ENCODE measurements at regions not wholly inside any gene's neighbourhood (a gene's known extent, or its start where the extent isn't known, plus 50 kb on each side); places are given as distances from the start of the nearest gene placed in this dataset.

- no peak overlapping the region for H3K4me3 ChIP-seq (ENCODE audit: low read depth in 1 of 2, low read length in 2 of 2)
- H3K9ac ChIP-seq (ENCODE audit: low read depth in 1 of 2, low read length in 2 of 2), result no peak overlapping the region
- H3K36me3 ChIP-seq (ENCODE audit: control insufficient read depth in 1 of 2, insufficient read depth in 2 of 2, low read length in 2 of 2), result no peaks in the 10 kb centered on the region
- no peaks in the 10 kb centered on the region for H3K9me3 ChIP-seq (ENCODE audit: control insufficient read depth in 1 of 2, low read length in 2 of 2)
- H3K27ac ChIP-seq (ENCODE audit: low read depth, low read length), result no peak overlapping the region
- no peaks in the 10 kb centered on the region for H3K27me3 ChIP-seq (ENCODE audit: control insufficient read depth in 1 of 2, insufficient read depth in 2 of 2, low read length in 2 of 2)
- no peaks in the 10 kb centered on the region for H3K4me1 ChIP-seq (ENCODE audit: control insufficient read depth in 1 of 2, insufficient read depth in 2 of 2, low read length in 2 of 2)
Measured at GRCh38 chr18:47345291-47345690, 93.8 kb upstream of the SKOR2 start.

DNA sequence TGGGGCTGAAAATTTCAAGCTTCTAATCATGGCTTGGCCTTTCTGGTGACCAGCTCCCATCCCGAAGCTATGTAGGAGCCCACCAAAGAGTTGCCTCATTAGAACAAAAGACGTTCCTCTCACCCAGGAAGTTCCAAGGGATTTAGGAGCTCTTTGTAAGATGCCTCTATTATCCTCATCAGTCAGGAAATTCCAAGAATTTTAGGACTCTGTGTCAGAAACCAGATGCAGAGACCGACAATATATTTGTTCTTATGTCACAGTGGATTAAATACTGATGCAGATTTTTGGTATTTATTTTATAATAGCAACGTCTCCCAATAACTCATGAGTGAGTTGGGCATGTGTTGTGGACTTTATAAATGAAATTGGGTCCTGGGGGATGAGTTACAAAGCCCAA, 91.8 kb upstream of the SKOR2 start:
- H3K36me3 ChIP-seq (ENCODE audit: control insufficient read depth in 1 of 2, insufficient read depth in 2 of 2, low read length in 2 of 2), result no peaks in the 10 kb centered on the region
- H3K9ac ChIP-seq (ENCODE audit: low read depth in 1 of 2, low read length in 2 of 2), result no peak overlapping the region
- H3K9me3 ChIP-seq (ENCODE audit: control insufficient read depth in 1 of 2, low read length in 2 of 2), result no peaks in the 10 kb centered on the region

DNA sequence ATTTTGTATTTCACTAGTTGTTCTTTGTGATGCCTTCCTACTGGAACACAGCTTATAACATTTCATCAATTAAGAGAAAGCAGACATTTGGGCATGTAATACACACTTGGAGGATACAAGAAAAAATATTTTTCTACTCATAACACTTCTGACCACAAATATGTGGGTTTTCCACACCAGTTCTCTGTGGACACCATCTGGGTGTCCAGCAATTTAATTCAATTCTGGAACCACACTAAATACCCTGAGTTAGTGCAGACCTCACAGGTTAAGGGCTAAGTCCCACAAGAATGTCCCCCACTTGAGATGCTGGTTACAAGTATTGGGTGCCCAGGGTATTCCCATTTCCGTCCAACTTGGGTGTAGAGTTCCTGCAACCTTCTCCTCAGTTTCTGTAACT, 91.1 kb upstream of the SKOR2 start:
- H3K4me3 ChIP-seq (ENCODE audit: low read depth in 1 of 2, low read length in 2 of 2), result no peak overlapping the region
- no peaks in the 10 kb centered on the region for H3K36me3 ChIP-seq (ENCODE audit: control insufficient read depth in 1 of 2, insufficient read depth in 2 of 2, low read length in 2 of 2)
- no peaks in the 10 kb centered on the region for H3K4me1 ChIP-seq (ENCODE audit: control insufficient read depth in 1 of 2, insufficient read depth in 2 of 2, low read length in 2 of 2)
- no peaks in the 10 kb centered on the region for H3K9me3 ChIP-seq (ENCODE audit: control insufficient read depth in 1 of 2, low read length in 2 of 2)
- no peak overlapping the region for H3K27ac ChIP-seq (ENCODE audit: low read depth, low read length)
- H3K9ac ChIP-seq (ENCODE audit: low read depth in 1 of 2, low read length in 2 of 2), result no peak overlapping the region
- no peaks in the 10 kb centered on the region for H3K27me3 ChIP-seq (ENCODE audit: control insufficient read depth in 1 of 2, insufficient read depth in 2 of 2, low read length in 2 of 2)

More for the DNA sequence above, 91.8 kb upstream of the SKOR2 start:
- Histone ChIP-seq H3K4me1 (ENCODE audit: control insufficient read depth in 1 of 2, insufficient read depth in 2 of 2, low read length in 2 of 2) (no peaks in the 10 kb centered on the region), H3K27me3 (ENCODE audit: control insufficient read depth in 1 of 2, insufficient read depth in 2 of 2, low read length in 2 of 2) (no peaks in the 10 kb centered on the region), H3K27ac (ENCODE audit: low read depth, low read length) (no peak overlapping the region), H3K4me3 (ENCODE audit: low read depth in 1 of 2, low read length in 2 of 2) (no peak overlapping the region)

DNA sequence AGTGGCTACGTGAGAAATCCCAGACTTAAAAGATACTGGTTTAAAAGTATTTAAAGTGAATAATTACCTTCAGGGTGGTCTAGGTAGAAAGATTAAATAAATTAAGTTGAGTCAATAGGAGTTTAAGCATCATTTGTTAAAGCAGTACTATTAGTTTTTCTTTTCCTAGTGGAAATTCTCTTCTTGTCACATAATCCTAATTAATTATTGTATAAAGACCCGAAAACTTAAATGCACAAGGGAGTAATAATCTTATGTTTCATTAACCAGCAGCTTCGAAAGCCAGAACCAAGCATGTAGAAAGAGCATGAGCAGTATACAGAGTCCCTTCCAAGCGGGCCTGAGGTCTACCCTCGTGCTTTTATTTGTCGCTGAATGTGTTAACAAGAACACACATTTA, 90.2 kb upstream of the SKOR2 start:
- no peaks in the 10 kb centered on the region for H3K36me3 ChIP-seq (ENCODE audit: control insufficient read depth in 1 of 2, insufficient read depth in 2 of 2, low read length in 2 of 2)
- no peaks in the 10 kb centered on the region for H3K27me3 ChIP-seq (ENCODE audit: control insufficient read depth in 1 of 2, insufficient read depth in 2 of 2, low read length in 2 of 2)
- no peak overlapping the region for H3K4me3 ChIP-seq (ENCODE audit: low read depth in 1 of 2, low read length in 2 of 2)
- no peak overlapping the region for H3K9ac ChIP-seq (ENCODE audit: low read depth in 1 of 2, low read length in 2 of 2)
- no peak overlapping the region for H3K27ac ChIP-seq (ENCODE audit: low read depth, low read length)
- no peaks in the 10 kb centered on the region for H3K4me1 ChIP-seq (ENCODE audit: control insufficient read depth in 1 of 2, insufficient read depth in 2 of 2, low read length in 2 of 2)
- no peaks in the 10 kb centered on the region for H3K9me3 ChIP-seq (ENCODE audit: control insufficient read depth in 1 of 2, low read length in 2 of 2)

DNA sequence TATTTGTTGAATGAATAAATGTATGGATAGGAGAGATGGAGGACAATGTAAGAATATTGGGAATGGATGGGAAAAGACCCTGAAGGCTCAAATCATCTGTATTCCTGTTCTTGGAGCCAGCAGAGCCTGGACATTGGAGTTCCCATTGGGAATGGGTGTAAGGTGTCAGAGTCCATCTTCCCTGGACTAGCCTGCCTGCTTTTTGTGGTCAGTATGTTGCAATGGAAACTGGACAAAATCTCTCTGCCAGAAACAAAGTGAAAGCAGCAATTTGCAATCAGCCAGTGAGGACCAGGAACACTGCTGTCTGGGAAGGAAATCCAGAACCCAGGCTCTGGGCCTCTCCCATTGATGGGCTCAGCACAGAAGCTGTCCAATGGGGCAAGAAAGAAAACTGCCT, 83.5 kb upstream of the SKOR2 start:
- Histone ChIP-seq H3K27me3 (ENCODE audit: control insufficient read depth in 1 of 2, insufficient read depth in 2 of 2, low read length in 2 of 2) (no peaks in the 10 kb centered on the region), H3K4me1 (ENCODE audit: control insufficient read depth in 1 of 2, insufficient read depth in 2 of 2, low read length in 2 of 2) (no peaks in the 10 kb centered on the region), H3K36me3 (ENCODE audit: control insufficient read depth in 1 of 2, insufficient read depth in 2 of 2, low read length in 2 of 2) (no peaks in the 10 kb centered on the region)

GRCh38 chr18:47333926-47334635, 82.6 kb upstream of the SKOR2 start:
- Histone ChIP-seq H3K9me3 (ENCODE audit: control insufficient read depth in 1 of 2, low read length in 2 of 2) (no peaks in the 10 kb centered on the region), H3K9ac (ENCODE audit: low read depth in 1 of 2, low read length in 2 of 2) (no peak overlapping the region), H3K27ac (ENCODE audit: low read depth, low read length) (no peak overlapping the region), H3K36me3 (ENCODE audit: control insufficient read depth in 1 of 2, insufficient read depth in 2 of 2, low read length in 2 of 2) (no peaks in the 10 kb centered on the region), H3K4me3 (ENCODE audit: low read depth in 1 of 2, low read length in 2 of 2) (no peak overlapping the region), H3K27me3 (ENCODE audit: control insufficient read depth in 1 of 2, insufficient read depth in 2 of 2, low read length in 2 of 2) (no peaks in the 10 kb centered on the region), H3K4me1 (ENCODE audit: control insufficient read depth in 1 of 2, insufficient read depth in 2 of 2, low read length in 2 of 2) (no peaks in the 10 kb centered on the region)

More for the DNA sequence above, 83.5 kb upstream of the SKOR2 start:
- Histone ChIP-seq H3K9me3 (ENCODE audit: control insufficient read depth in 1 of 2, low read length in 2 of 2) (no peaks in the 10 kb centered on the region), H3K27ac (ENCODE audit: low read depth, low read length) (no peak overlapping the region), H3K4me3 (ENCODE audit: low read depth in 1 of 2, low read length in 2 of 2) (no peak overlapping the region), H3K9ac (ENCODE audit: low read depth in 1 of 2, low read length in 2 of 2) (no peak overlapping the region)

GRCh38 chr18:47331641-47332040, 80.2 kb upstream of the SKOR2 start:
- no peaks in the 10 kb centered on the region for H3K9me3 ChIP-seq (ENCODE audit: control insufficient read depth in 1 of 2, low read length in 2 of 2)
- H3K36me3 ChIP-seq (ENCODE audit: control insufficient read depth in 1 of 2, insufficient read depth in 2 of 2, low read length in 2 of 2), result no peaks in the 10 kb centered on the region
- H3K9ac ChIP-seq (ENCODE audit: low read depth in 1 of 2, low read length in 2 of 2), result no peak overlapping the region
- no peaks in the 10 kb centered on the region for H3K4me1 ChIP-seq (ENCODE audit: control insufficient read depth in 1 of 2, insufficient read depth in 2 of 2, low read length in 2 of 2)
- no peaks in the 10 kb centered on the region for H3K27me3 ChIP-seq (ENCODE audit: control insufficient read depth in 1 of 2, insufficient read depth in 2 of 2, low read length in 2 of 2)
- H3K27ac ChIP-seq (ENCODE audit: low read depth, low read length), result no peak overlapping the region
- H3K4me3 ChIP-seq (ENCODE audit: low read depth in 1 of 2, low read length in 2 of 2), result no peak overlapping the region

DNA sequence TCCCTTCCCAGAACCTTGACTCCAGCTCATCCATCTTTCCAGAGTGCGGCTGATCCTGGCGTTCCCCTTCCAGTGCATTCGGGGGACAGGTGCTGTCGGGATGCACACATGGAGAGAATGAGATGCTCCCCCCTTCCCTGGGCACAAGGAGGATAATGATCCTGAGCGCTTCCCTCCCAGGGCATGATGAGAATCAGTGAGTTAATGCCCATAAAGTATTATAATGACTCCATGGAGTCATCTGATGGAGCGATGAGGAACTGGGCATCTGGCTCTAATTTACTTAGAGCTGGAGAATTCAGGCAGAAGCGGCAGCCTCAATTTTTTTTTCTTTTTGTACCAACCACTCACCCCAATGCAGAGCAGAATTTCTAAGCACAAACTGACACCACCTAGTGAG, 79.6 kb upstream of the SKOR2 start:
- H3K4me3 ChIP-seq (ENCODE audit: low read depth in 1 of 2, low read length in 2 of 2), result no peak overlapping the region
- no peaks in the 10 kb centered on the region for H3K36me3 ChIP-seq (ENCODE audit: control insufficient read depth in 1 of 2, insufficient read depth in 2 of 2, low read length in 2 of 2)

GRCh38 chr18:47323158-47323557, 71.7 kb upstream of the SKOR2 start:
- Histone ChIP-seq H3K27ac (ENCODE audit: low read depth, low read length) (no peak overlapping the region), H3K4me3 (ENCODE audit: low read depth in 1 of 2, low read length in 2 of 2) (no peak overlapping the region), H3K9me3 (ENCODE audit: control insufficient read depth in 1 of 2, low read length in 2 of 2) (no peaks in the 10 kb centered on the region), H3K27me3 (ENCODE audit: control insufficient read depth in 1 of 2, insufficient read depth in 2 of 2, low read length in 2 of 2) (peaks cover 0 to 3% of the 10 kb centered on the region in 2 donors), H3K9ac (ENCODE audit: low read depth in 1 of 2, low read length in 2 of 2) (no peak overlapping the region), H3K36me3 (ENCODE audit: control insufficient read depth in 1 of 2, insufficient read depth in 2 of 2, low read length in 2 of 2) (no peaks in the 10 kb centered on the region), H3K4me1 (ENCODE audit: control insufficient read depth in 1 of 2, insufficient read depth in 2 of 2, low read length in 2 of 2) (no peaks in the 10 kb centered on the region)

More for the DNA sequence above, 79.6 kb upstream of the SKOR2 start:
- Histone ChIP-seq H3K27ac (ENCODE audit: low read depth, low read length) (no peak overlapping the region), H3K9ac (ENCODE audit: low read depth in 1 of 2, low read length in 2 of 2) (no peak overlapping the region), H3K9me3 (ENCODE audit: control insufficient read depth in 1 of 2, low read length in 2 of 2) (no peaks in the 10 kb centered on the region), H3K4me1 (ENCODE audit: control insufficient read depth in 1 of 2, insufficient read depth in 2 of 2, low read length in 2 of 2) (no peaks in the 10 kb centered on the region), H3K27me3 (ENCODE audit: control insufficient read depth in 1 of 2, insufficient read depth in 2 of 2, low read length in 2 of 2) (no peaks in the 10 kb centered on the region)

DNA sequence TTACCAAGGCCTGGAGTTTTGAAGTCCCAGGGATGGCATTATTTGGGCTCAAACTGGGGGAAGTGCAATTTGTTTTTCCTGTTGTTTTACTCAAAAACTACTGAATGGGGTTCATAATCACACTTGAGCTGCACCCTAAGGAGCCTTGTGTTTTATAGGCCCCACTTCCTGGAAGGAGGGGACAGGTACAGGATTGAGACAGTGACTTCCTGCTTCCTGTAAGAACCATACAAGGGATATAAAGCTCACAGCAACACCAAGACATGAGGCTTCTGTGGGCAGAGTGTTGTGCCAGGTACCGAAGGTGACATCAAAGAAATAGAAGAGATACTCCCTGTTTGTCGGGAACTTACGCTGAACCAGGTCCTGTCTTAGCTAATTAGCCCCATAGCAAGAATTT, 70.4 kb upstream of the SKOR2 start:
- peaks cover 0 to 3% of the 10 kb centered on the region in 2 donors for H3K27me3 ChIP-seq (ENCODE audit: control insufficient read depth in 1 of 2, insufficient read depth in 2 of 2, low read length in 2 of 2)
- no peak overlapping the region for H3K27ac ChIP-seq (ENCODE audit: low read depth, low read length)
- H3K9ac ChIP-seq (ENCODE audit: low read depth in 1 of 2, low read length in 2 of 2), result no peak overlapping the region
- H3K4me3 ChIP-seq (ENCODE audit: low read depth in 1 of 2, low read length in 2 of 2), result no peak overlapping the region
- no peaks in the 10 kb centered on the region for H3K4me1 ChIP-seq (ENCODE audit: control insufficient read depth in 1 of 2, insufficient read depth in 2 of 2, low read length in 2 of 2)
- H3K36me3 ChIP-seq (ENCODE audit: control insufficient read depth in 1 of 2, insufficient read depth in 2 of 2, low read length in 2 of 2), result no peaks in the 10 kb centered on the region
- no peaks in the 10 kb centered on the region for H3K9me3 ChIP-seq (ENCODE audit: control insufficient read depth in 1 of 2, low read length in 2 of 2)

Measured in duodenal mucosa (tissue), 2 donors.